ENCODE measurements at regions not wholly inside any gene's neighbourhood (a gene's known extent, or its start where the extent isn't known, plus 50 kb on each side); places are given as distances from the start of the nearest gene placed in this dataset.

DNA sequence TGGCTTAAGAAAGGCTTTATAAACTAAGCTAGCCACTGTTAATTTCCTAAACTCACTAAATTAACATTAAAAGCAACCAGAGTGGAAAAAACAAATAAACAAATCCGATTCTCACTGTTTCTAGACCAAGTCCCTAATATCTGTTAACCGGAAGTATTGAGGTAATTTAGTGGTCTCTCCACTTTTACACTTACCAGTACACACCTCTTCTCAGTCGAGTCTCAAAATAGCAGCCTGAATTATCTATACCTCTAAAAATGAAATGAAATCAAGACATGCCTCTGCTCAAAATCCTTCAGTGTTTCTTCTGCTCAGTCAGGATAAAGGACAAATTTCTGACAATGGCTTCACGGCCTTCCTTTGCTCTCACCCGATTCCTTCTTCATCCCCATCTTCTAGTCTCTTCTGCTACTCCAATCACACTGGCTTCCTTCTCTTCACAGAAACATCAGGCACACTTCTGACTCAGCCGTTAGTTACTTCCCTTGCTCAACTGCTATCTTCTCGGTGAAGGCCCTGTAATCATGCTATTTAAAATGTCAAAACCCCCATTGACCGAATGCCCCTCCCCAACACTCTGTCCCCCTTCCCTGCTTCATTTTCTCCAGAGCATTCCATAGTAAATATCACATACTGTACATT lies 161.3 kb downstream of the KITLG start:
- no peak for DNase-seq

DNA sequence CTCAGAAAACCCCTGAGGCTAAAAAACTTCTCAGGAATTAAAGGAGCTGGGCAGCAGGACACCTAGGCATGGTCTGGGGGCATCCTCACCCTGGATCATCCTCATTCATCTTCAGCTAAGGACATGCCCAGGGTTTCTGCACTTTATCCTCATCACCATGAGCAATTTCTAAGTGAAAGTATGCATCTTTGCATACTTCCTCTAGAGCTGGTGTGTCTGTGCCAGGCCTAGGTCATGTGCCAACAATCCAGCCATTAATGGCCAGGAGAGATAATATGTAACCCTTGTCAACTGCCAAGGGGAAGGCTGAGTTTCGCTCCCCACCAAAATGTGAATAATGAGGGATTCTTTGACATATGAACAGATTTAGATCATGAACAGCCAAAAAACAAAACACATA lies 160.5 kb downstream of the KITLG start:
- no peak for DNase-seq

DNA sequence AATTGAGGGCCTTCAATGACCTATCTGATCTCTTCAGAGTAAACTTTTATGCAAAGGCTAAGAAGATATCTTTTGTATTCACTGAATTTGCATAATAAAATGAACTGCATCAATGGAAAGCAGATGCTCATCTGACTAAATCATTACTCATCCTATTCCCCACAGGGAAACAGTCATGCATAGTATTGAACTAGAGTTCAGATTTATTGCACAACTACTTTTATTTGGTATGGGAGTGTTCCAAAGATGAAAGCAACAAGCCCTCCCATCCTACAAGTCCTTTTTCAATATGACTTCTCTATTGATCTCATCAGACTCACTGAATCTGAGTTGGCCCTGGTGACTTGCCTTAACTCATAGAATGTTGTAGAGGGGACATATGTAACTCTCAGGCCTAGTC lies 159.8 kb downstream of the KITLG start:
- DNase-seq: no peak

DNA sequence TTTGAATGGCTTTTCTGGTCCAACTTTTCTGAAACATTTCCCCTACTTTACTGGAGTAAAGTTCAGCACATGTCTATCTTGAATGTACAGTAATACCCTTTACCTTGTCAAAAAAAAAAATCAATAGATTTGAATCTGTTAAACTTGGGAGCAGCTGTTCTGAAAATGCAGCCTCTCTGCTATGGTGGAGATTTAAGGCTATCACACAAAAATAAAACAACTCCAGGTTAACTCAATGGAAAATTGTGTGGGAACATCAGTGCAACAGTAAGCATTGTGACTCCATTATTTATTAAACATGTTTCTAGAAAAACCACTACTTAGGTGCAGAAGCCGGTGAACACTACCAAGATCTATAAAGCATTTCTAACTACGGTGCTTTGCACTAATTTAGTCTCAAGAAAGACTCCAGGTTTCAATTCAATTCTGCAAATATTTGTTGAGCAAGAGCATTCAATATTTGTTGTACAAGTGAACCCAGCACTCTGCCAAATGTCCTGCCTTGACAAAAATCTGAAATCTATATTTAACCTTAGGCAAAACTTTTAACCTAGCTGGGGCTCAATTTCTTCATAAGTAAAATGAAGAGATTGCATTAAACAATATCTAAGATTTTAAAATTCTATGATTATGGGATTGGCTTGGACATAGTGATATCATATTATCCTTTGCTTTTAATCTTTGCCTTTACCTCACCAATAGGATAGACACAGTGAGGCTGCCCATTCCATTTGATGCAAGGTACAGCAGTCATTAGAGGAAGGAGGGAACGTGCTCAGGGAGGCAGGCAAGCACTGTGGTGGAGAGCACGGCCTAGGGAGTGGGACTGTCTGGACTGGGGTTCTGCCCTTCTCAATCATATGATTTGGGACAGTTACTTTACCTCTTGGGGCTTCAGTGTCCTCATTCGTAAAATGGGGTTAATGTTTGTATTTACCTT lies 155.2 kb downstream of the KITLG start:
- DNase-seq: no peak

DNA sequence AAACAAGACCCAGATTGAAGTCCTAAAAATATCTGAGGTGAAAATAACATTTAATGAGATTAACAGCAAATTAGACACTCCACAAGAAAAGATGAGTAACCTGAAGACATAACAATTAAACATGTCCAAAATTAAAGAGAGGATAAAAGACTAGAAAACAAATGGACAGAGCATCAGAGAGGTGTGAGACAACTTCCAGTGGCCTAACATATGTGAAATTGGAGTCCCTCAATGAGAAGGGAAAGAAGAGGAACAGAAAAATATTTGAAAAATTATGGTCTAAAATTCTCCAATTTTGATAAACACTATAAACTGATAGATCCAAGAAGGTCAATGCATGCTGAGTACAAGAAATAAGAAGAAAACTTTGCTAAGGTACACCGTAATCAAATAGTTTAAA lies 151.9 kb downstream of the KITLG start:
- DNase-seq: no peak

DNA sequence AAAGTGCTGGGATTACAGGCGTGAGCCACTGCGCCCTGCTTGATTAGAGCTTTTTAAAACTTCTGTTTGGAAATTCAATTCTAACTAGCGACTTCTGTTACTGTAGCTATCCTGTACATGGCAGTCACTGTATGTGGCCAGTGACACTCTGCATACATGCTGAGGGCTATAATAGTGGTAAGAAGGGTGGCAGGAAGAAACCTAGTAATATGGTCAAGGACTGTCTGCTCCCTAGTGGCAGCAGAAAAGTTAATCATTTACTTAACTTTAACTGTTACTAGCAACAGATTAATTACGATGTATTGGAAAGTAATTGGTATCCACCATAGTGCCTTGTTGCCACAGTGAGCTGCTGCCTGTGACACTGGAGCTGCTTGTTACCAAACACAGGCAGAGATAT lies 149.0 kb downstream of the KITLG start:
- DNase-seq: no peak

DNA sequence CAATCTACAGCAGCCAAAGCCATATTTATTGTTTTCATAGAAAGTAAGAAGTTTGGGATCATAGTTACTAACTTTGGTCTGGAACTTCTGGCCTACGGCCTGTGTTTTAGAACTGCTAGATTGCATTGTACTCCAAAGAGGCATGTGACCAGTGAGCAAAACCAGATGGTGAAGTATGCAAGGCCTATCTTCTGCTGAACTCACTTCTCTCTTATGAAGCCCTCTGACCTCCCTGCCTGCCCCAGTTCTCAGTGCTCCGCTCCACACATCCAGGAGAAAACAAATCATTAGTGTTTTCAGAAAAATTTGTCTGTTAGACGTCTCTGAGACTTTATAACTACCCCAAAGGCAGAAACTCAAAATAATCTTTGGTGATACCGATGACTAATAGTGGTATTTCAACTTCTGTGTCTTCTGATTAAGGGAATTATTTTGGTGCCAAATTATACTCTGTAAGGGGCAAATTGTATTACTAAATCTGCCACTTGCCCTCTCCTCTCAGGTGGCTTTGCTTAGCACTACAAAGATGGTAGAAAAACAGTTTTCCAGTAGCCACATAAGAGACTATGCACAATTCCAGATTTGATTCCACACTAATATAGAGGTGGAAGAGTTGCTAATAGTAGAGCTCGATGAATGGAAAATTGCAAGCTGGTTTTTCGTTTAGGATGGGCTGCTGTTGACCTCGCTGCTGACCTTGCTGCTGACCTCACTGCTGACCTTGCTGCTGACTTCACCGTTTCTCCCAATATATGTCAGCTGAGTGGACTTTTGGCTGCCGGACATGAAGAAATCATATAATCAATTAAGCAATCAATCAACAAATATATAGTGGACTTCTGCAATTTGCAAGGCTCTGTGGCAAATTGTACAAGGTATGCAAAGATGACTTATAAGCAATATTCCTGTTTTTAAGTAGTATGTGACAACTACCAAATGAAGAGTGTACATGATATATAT lies 147.5 kb downstream of the KITLG start:
- DNase-seq: no peak

DNA sequence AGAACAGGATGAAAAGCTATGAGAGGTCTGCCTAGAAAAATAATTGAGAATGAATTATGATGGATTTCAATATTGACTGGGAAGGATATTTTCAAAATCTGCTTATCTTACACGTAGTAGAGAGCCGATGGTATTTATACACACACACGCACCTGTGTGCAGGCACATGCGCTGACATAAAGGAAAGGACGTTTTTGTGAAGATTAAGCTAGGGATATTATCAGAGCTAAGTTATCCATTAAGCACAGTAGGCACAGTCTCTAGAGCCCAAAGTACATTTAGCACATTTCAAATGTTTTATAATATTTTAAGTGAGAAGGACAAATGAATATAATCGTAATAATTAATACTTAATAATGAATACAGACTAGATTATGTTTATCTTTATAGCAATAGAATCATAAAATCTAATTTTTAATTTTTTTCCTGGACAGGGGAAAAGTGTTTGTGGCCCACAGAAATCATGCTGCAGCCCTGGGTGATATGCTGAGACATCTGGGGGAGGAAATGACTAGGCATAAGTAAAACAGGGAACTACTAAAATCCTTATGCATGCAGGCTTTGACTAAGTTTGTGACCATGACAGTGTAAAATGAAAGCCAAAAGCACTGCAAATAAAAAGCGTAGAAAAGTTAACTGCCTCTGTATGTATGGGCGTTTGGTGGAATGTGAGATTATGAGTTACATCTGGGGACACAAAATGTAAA lies 146.1 kb downstream of the KITLG start:
- no peak for DNase-seq

DNA sequence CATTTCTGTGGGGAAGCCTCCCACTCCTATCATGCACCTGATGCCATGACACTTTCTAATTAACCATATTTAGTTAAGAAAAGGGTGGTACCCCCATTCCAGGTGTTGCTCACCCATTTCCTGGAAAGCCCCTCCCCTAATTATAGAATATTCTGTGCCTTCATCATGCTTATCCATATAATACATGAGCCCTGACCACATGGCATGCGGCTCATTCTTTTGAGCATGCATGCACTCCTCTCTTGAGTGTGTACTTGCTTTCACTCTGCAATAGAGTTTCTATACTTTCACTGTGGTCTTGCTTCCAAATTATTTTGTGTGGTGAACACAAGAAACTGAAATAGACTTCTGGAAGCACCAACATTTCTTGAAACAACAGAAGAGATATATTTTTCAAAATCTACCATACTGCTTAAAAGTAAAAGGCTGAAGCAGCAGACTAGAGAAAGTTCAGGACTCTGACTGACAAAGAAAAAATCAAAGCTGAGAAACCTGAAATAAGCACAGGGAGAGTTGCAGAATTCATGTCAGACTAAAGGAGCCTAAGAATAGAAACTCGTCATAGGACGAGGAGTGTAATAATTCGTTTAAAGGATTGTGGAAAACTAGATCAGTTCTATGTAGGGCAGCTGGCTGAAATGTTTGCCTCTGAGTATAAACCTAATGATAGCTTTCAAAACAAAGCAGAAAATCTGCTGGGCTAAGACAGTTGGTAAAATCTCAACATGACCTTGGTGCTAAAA lies 144.8 kb downstream of the KITLG start:
- DNase-seq: no peak

DNA sequence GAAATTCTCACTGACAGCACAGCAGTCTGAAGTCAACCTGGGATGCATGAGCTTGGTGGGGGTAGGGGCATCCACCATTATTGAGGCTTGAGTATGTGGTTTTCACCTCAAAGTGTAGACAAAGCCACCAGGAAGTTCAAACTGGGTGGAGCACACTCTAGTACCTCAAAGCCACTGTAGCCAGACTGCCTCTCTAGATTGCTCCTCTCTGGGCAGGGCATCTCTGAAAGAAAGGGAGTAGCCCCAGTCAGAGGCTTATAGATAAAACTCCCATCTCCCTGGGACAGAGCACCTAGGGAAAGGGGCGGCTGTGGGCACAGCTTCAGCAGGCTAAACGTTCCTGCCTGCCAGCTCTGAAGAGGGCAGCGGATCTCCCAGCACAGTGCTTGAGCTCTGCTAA lies 143.0 kb downstream of the KITLG start:
- DNase-seq: no peak
